ENCODE measurements at regions not wholly inside any gene's neighbourhood (a gene's known extent, or its start where the extent isn't known, plus 50 kb on each side); places are given as distances from the start of the nearest gene placed in this dataset.

- no peak for DNase-seq (ENCODE audit: low spot score)
- in situ Hi-C loops (cut with MboI; ENCODE audit: low sequenced_read_pairs, unreplicated experiment): no loop called here
- no peak for TF ChIP-seq CTCF (IDR thresholded peaks at IDR 0.05; ENCODE audit: borderline replicate concordance, control extremely low read depth, extremely low read depth, insufficient read depth, missing control alignments)
Measured at GRCh38 chr6:100171533-100172321, 177.7 kb upstream of the MCHR2 start.

- in situ Hi-C loops (cut with MboI; ENCODE audit: low sequenced_read_pairs, unreplicated experiment): no loop called here
- no peak for TF ChIP-seq CTCF (IDR thresholded peaks at IDR 0.05; ENCODE audit: borderline replicate concordance, control extremely low read depth, extremely low read depth, insufficient read depth, missing control alignments)
- DNase-seq (ENCODE audit: low spot score): no peak
Measured at GRCh38 chr6:100168148-100168547, 174.1 kb upstream of the MCHR2 start.

- no peak for DNase-seq (ENCODE audit: low spot score)
- TF ChIP-seq CTCF (IDR thresholded peaks at IDR 0.05; ENCODE audit: borderline replicate concordance, control extremely low read depth, extremely low read depth, insufficient read depth, missing control alignments): no peak
- in situ Hi-C loops (cut with MboI; ENCODE audit: low sequenced_read_pairs, unreplicated experiment): no loop called here
Measured at GRCh38 chr6:100167585-100167984, 173.6 kb upstream of the MCHR2 start.

GRCh38 chr6:100166956-100167355 lies 172.9 kb upstream of the MCHR2 start:
- DNase-seq (ENCODE audit: low spot score): no peak
- TF ChIP-seq CTCF (IDR thresholded peaks at IDR 0.05; ENCODE audit: borderline replicate concordance, control extremely low read depth, extremely low read depth, insufficient read depth, missing control alignments): no peak
- in situ Hi-C loops (cut with MboI; ENCODE audit: low sequenced_read_pairs, unreplicated experiment): no loop called here

GRCh38 chr6:100165442-100165841 lies 171.4 kb upstream of the MCHR2 start:
- no peak for DNase-seq (ENCODE audit: low spot score)
- in situ Hi-C loops (cut with MboI; ENCODE audit: low sequenced_read_pairs, unreplicated experiment): no loop called here
- TF ChIP-seq CTCF (IDR thresholded peaks at IDR 0.05; ENCODE audit: borderline replicate concordance, control extremely low read depth, extremely low read depth, insufficient read depth, missing control alignments): no peak

GRCh38 chr6:100163035-100163434 lies 169.0 kb upstream of the MCHR2 start:
- in situ Hi-C loops (cut with MboI; ENCODE audit: low sequenced_read_pairs, unreplicated experiment): no loop called here
- DNase-seq (ENCODE audit: low spot score): no peak
- TF ChIP-seq CTCF (IDR thresholded peaks at IDR 0.05; ENCODE audit: borderline replicate concordance, control extremely low read depth, extremely low read depth, insufficient read depth, missing control alignments): no peak
